HCT116 (cell line): ENCODE measurements at regions not wholly inside any gene's neighbourhood (a gene's known extent, or its start where the extent isn't known, plus 50 kb on each side); places are given as distances from the start of the nearest gene placed in this dataset.

ENCODE experiments used
- CTCF ChIP-seq, 3 experiments: fragments of 200-600 bp in 1 of 3; sonication (generic) in 1 of 3; IDR thresholded peaks in 2 of 3; conservative IDR thresholded peaks in 1 of 3; 2 replicates each; pipeline ENCODE4 v1.5.1; 2012 to 2017; ENCODE audit warnings: low read depth in 2 of 3, low read length in 2 of 3, antibody characterized with exemption in 1 of 3, borderline replicate concordance in 1 of 3, control low read depth in 1 of 3, mild to moderate bottlenecking in 1 of 3, mixed read lengths in 1 of 3, mixed run types in 1 of 3, moderate library complexity in 1 of 3; ENCODE audit not compliant: insufficient read depth in 1 of 3
- POLR2AphosphoS5 ChIP-seq: IDR thresholded peaks from 2 replicates; pipeline ENCODE4 v1.6.1; 2011; ENCODE audit warnings: mild to moderate bottlenecking, low read depth, low read length, moderate library complexity
- REST ChIP-seq: IDR thresholded peaks from 2 replicates; pipeline ENCODE4 v1.6.1; 2012; ENCODE audit warnings: low read depth
- ZNF274 ChIP-seq: fragments of 200-500 bp; sonication (Bioruptor generic); IDR thresholded peaks from 2 replicates; pipeline ENCODE4 v1.6.1; 2014; ENCODE audit warnings: mild to moderate bottlenecking, low read depth, low read length, inconsistent platforms

GRCh38 chr20:16861708-16862107 lies 113.5 kb downstream of the OTOR start:
- no peak for TF ChIP-seq CTCF (IDR thresholded peaks at IDR 0.05 in 2 of 3, conservative IDR thresholded peaks at IDR 0.05 in 1 of 3; ENCODE audit: borderline replicate concordance in 1 of 3, insufficient read depth in 1 of 3, low read depth in 2 of 3, low read length in 2 of 3)
- no peak for TF ChIP-seq POLR2AphosphoS5
- TF ChIP-seq ZNF274: no peak
- no peak for TF ChIP-seq REST
